T-helper 17 cell (primary cell): ENCODE measurements at regions not wholly inside any gene's neighbourhood (a gene's known extent, or its start where the extent isn't known, plus 50 kb on each side); places are given as distances from the start of the nearest gene placed in this dataset.
"Not testable (repeated sequence)": the region's sequence is repeated elsewhere in the genome, so short reads cannot be mapped to it uniquely, and the experiment has no call there.

Experiments used
- ATAC-seq: fragments of 150-1000 bp; cut with Tn5 transposase; 2 replicates; pipeline ENCODE4 v1.10.0; 2021; ENCODE audit warnings: mild to moderate bottlenecking, moderate library complexity
- DNase-seq, 3 donors: peaks; one replicate each; pipeline versions ENCODE4 v3.0.0 to v3.0.0-alpha.2; 2020 to 2021
- H3K9me3 ChIP-seq: one replicate; pipeline ENCODE4 v1.7.0; 2013; ENCODE audit warnings: low read length, mild to moderate bottlenecking; ENCODE audit not compliant: control insufficient read depth, poor library complexity, severe bottlenecking
- H3K27ac Mint-ChIP-seq: one replicate; pipeline ENCODE4 v1.8.0; 2022; ENCODE audit warnings: mild to moderate bottlenecking, moderate library complexity, mixed read lengths
- H3K27me3 Mint-ChIP-seq: one replicate; pipeline ENCODE4 v1.8.0; 2022; ENCODE audit warnings: mixed read lengths
- H3K36me3 Mint-ChIP-seq: one replicate; pipeline ENCODE4 v1.8.0; 2022; ENCODE audit warnings: low read depth, mixed read lengths
- H3K4me1 Mint-ChIP-seq: one replicate; pipeline ENCODE4 v1.8.0; 2022; ENCODE audit warnings: mild to moderate bottlenecking, mixed read lengths
- H3K4me3 Mint-ChIP-seq: one replicate; pipeline ENCODE4 v1.8.0; 2022; ENCODE audit warnings: mild to moderate bottlenecking, moderate library complexity, mixed read lengths

- no peak overlapping the region for H3K4me3 Mint-ChIP-seq
- H3K27me3 Mint-ChIP-seq, result no peaks in the 10 kb centered on the region
- H3K36me3 Mint-ChIP-seq, result no peaks in the 10 kb centered on the region
- H3K9me3 ChIP-seq, result no peaks in the 10 kb centered on the region
- no peak overlapping the region for H3K27ac Mint-ChIP-seq
- DNase-seq (no peak), ATAC-seq (no peak)
- H3K4me1 Mint-ChIP-seq, result no peaks in the 10 kb centered on the region
Observed at GRCh38 chr21:22019766-22020165, 1021.6 kb downstream of the NCAM2 start.

- H3K36me3 Mint-ChIP-seq, result no peaks in the 10 kb centered on the region
Observed at GRCh38 chr21:22020221-22020620, 1022.0 kb downstream of the NCAM2 start.

GRCh38 chr21:22023896-22024295, 1025.7 kb downstream of the NCAM2 start:
- DNase-seq, H3K4me1 Mint-ChIP-seq, H3K36me3 Mint-ChIP-seq, H3K27me3 Mint-ChIP-seq, H3K9me3 ChIP-seq, H3K4me3 Mint-ChIP-seq, H3K27ac Mint-ChIP-seq, ATAC-seq: not testable (repeated sequence)

More at GRCh38 chr21:22020221-22020620, 1022.0 kb downstream of the NCAM2 start:
- Mint-ChIP-seq H3K27ac (no peak overlapping the region), H3K4me1 (no peaks in the 10 kb centered on the region), H3K4me3 (no peak overlapping the region), H3K27me3 (no peaks in the 10 kb centered on the region)
- no peaks in the 10 kb centered on the region for H3K9me3 ChIP-seq
- ATAC-seq, result no peak
- no peak for DNase-seq

GRCh38 chr21:22044431-22044830, 1046.2 kb downstream of the NCAM2 start:
- Mint-ChIP-seq H3K4me1 (no peaks in the 10 kb centered on the region), H3K36me3 (no peaks in the 10 kb centered on the region), H3K4me3 (no peak overlapping the region), H3K27me3 (no peaks in the 10 kb centered on the region), H3K27ac (no peak overlapping the region)
- no peak for DNase-seq
- H3K9me3 ChIP-seq, result no peaks in the 10 kb centered on the region
- ATAC-seq, result no peak

DNA sequence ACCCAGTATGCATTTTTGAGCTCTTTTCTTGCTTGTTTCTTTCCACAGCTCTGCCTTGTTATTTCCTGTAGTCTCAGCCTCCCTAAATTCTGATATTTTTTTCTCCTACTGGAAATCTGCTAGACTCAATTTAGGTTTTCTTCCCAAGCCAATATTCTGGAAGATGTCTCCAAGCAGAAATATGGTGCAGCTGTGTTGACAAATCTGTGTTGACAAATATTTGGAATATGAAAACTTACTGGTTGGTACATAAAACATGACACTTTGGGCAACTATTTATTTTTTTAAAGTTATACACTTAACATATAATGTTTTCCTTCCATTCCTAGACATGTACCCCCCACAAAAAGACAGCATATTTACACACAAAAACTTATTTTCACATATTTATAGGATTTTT, 1048.4 kb downstream of the NCAM2 start:
- no peaks in the 10 kb centered on the region for H3K9me3 ChIP-seq
- Mint-ChIP-seq H3K36me3 (no peaks in the 10 kb centered on the region), H3K27ac (no peak overlapping the region), H3K27me3 (no peaks in the 10 kb centered on the region), H3K4me1 (no peaks in the 10 kb centered on the region), H3K4me3 (no peak overlapping the region)
- DNase-seq, result no peak
- ATAC-seq, result no peak

DNA sequence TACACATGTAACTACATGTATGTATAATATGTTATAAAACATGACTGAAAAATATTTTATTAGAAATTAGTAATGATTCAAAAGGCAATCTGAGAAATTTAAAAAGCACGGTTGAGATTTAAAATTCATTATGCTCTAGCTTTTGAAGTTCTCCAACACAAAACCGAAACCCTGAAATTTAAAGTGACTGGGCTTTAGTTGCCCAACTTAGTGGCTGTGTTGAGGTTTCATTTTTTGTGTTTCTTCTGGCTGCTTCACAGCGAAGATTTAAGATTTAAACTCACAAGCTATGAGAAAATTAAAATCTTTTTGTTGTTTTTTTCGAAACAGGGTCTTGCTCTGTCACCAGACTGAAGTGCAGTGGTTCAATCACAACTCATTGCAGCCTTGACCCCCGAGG, 1058.7 kb downstream of the NCAM2 start:
- Mint-ChIP-seq H3K27ac (no peak overlapping the region), H3K36me3 (no peaks in the 10 kb centered on the region), H3K4me1 (no peaks in the 10 kb centered on the region), H3K4me3 (no peak overlapping the region), H3K27me3 (no peaks in the 10 kb centered on the region)
- no peaks in the 10 kb centered on the region for H3K9me3 ChIP-seq
- no peak for DNase-seq
- ATAC-seq, result no peak

DNA sequence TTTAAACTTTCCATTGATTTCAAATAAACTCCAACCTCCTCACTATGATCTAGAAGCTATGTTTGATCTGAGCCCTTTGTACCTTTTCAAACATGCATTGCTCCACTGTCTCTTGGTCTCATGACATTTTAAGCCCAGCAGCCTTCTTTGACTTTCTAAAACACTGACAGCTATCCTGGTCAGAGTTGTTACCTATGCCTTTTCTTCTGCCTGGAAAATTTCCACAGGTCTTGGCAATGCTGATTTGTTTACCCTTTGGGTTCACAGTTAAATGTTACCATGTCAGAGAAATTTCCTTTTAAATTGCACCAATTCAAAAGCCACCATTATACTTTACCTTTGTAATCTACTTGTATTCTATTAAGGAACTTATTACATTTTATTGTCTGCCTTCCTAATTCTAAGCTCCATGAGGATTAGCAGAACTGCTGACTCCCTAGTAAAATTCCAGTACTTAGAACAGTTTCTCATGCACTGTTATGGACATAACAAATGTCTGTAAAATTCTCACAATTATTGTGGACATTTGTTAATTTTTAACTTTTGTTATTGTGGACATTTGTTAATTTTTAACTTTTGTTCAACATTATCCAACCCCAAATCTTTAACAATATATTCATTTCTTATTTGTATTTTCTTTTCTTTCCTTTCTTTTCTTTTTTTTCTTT, 1064.4 kb downstream of the NCAM2 start:
- no peaks in the 10 kb centered on the region for H3K9me3 ChIP-seq
- Mint-ChIP-seq H3K27me3 (no peaks in the 10 kb centered on the region), H3K27ac (no peak overlapping the region), H3K36me3 (no peaks in the 10 kb centered on the region), H3K4me3 (no peak overlapping the region), H3K4me1 (no peaks in the 10 kb centered on the region)
- DNase-seq (no peak), ATAC-seq (no peak)

GRCh38 chr21:22063140-22063539, 1064.9 kb downstream of the NCAM2 start:
- no peaks in the 10 kb centered on the region for H3K36me3 Mint-ChIP-seq
- no peaks in the 10 kb centered on the region for H3K4me1 Mint-ChIP-seq
- no peaks in the 10 kb centered on the region for H3K27me3 Mint-ChIP-seq
- no peaks in the 10 kb centered on the region for H3K9me3 ChIP-seq
- H3K27ac Mint-ChIP-seq, result no peak overlapping the region
- H3K4me3 Mint-ChIP-seq, result no peak overlapping the region
- ATAC-seq (no peak), DNase-seq (no peak)

GRCh38 chr21:22076471-22076870, 1078.3 kb downstream of the NCAM2 start:
- Mint-ChIP-seq H3K4me3 (no peak overlapping the region), H3K27ac (no peak overlapping the region), H3K36me3 (no peaks in the 10 kb centered on the region), H3K4me1 (no peaks in the 10 kb centered on the region), H3K27me3 (no peaks in the 10 kb centered on the region)
- no peak for ATAC-seq
- DNase-seq, result no peak
- H3K9me3 ChIP-seq, result no peaks in the 10 kb centered on the region

DNA sequence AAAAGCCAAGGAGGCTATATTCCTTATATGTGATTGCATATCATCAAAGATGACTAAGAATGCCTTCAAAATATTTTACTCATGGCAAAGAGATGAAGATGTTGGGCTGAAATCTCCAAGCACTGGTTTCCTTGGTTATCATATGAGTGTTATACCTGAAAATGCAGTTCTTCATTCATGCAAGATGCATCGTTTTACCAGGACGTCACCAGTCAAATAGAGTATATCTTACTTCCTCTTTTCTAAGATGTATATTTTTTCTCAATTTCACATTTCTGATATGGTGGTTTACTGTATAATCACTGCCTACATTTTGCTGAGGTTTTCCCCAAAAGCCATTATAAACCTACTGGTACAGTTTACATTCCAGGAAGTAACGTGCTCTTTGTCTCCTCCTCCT, 1085.7 kb downstream of the NCAM2 start:
- DNase-seq, result no peak
- H3K9me3 ChIP-seq, result no peaks in the 10 kb centered on the region
- ATAC-seq, result no peak
- no peaks in the 10 kb centered on the region for H3K36me3 Mint-ChIP-seq
- H3K27me3 Mint-ChIP-seq, result no peaks in the 10 kb centered on the region
- no peak overlapping the region for H3K4me3 Mint-ChIP-seq
- no peak overlapping the region for H3K27ac Mint-ChIP-seq
- H3K4me1 Mint-ChIP-seq, result no peaks in the 10 kb centered on the region

- Mint-ChIP-seq H3K4me1 (no peaks in the 10 kb centered on the region), H3K27me3 (no peaks in the 10 kb centered on the region), H3K4me3 (no peak overlapping the region), H3K27ac (no peak overlapping the region), H3K36me3 (no peaks in the 10 kb centered on the region)
- DNase-seq, result no peak
- H3K9me3 ChIP-seq, result no peaks in the 10 kb centered on the region
- no peak for ATAC-seq
Observed at GRCh38 chr21:22096314-22096713, 1098.1 kb downstream of the NCAM2 start.

GRCh38 chr21:22106720-22107410, 1108.7 kb downstream of the NCAM2 start:
- no peak overlapping the region for H3K27ac Mint-ChIP-seq
- ATAC-seq (no peak), DNase-seq (no peak)
- H3K36me3 Mint-ChIP-seq, result no peaks in the 10 kb centered on the region
- H3K4me3 Mint-ChIP-seq, result no peak overlapping the region
- no peaks in the 10 kb centered on the region for H3K9me3 ChIP-seq
- no peaks in the 10 kb centered on the region for H3K4me1 Mint-ChIP-seq
- H3K27me3 Mint-ChIP-seq, result no peaks in the 10 kb centered on the region

GRCh38 chr21:22115746-22116145, 1117.5 kb downstream of the NCAM2 start:
- H3K9me3 ChIP-seq, result no peaks in the 10 kb centered on the region
- H3K27me3 Mint-ChIP-seq, result no peaks in the 10 kb centered on the region
- no peaks in the 10 kb centered on the region for H3K4me1 Mint-ChIP-seq
- no peak overlapping the region for H3K27ac Mint-ChIP-seq
- H3K4me3 Mint-ChIP-seq, result no peak overlapping the region
- DNase-seq (no peak), ATAC-seq (no peak)
- no peaks in the 10 kb centered on the region for H3K36me3 Mint-ChIP-seq

GRCh38 chr21:22120616-22121266, 1122.5 kb downstream of the NCAM2 start:
- Mint-ChIP-seq H3K4me3 (no peak overlapping the region), H3K36me3 (no peaks in the 10 kb centered on the region), H3K4me1 (no peaks in the 10 kb centered on the region), H3K27me3 (no peaks in the 10 kb centered on the region), H3K27ac (no peak overlapping the region)
- DNase-seq, result no peak
- peaks cover 4% of the 10 kb centered on the region for H3K9me3 ChIP-seq
- ATAC-seq, result no peak
